Right lobe of liver (tissue), 4 donors: ENCODE measurements at regions not wholly inside any gene's neighbourhood (a gene's known extent, or its start where the extent isn't known, plus 50 kb on each side); places are given as distances from the start of the nearest gene placed in this dataset.
"Not testable (repeated sequence)": the region's sequence is repeated elsewhere in the genome, so short reads cannot be mapped to it uniquely, and the experiment has no call there.

Experiments used
- CTCF ChIP-seq, 4 donors: fragments of 200-600 bp in 3 of 4; fragments of 450-650 bp in 1 of 4; IDR thresholded peaks; one replicate each; pipeline versions ENCODE4 v1.5.1 to v1.8.0; 2016 to 2022; ENCODE audit warnings: antibody characterized with exemption in 4 of 4, mild to moderate bottlenecking in 2 of 4
- POLR2A ChIP-seq: fragments of 450-650 bp; IDR thresholded peaks from one replicate; pipeline ENCODE4 v1.6.1; 2017; ENCODE audit warnings: antibody characterized with exemption, mild to moderate bottlenecking
- donor health status: DM: no; HTN: no; CAD: no.
- donor health status: DM: no; HTN: no; CAD: no.
- donor health status: DM: no; HTN: yes; CAD: no.

GRCh38 chr5:38134294-38134693, 124.1 kb upstream of the EGFLAM start:
- not testable (repeated sequence) for TF ChIP-seq POLR2A; CTCF (IDR thresholded peaks at IDR 0.05)
